ENCODE measurements at regions not wholly inside any gene's neighbourhood (a gene's known extent, or its start where the extent isn't known, plus 50 kb on each side); places are given as distances from the start of the nearest gene placed in this dataset.

DNA sequence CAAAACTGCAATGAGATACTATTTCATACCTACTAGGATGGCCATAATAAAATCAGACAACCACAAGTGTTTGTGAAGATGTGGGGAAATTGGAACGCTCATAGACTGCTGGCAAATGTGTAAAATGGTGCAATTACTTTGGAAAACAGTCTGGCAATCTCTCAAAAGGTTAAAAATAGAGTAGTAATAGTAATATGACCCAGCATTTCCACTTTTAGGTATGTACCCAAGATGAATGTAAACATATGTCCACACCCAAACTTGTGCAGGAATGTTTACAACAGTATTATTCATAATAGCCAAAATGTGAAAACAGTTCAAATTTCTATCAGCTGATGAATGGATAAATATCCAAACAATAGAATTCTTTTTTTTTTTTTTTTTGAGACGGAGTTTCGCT is 731.6 kb upstream of the ANKRD30A start:
- TF ChIP-seq, protein P1, sequence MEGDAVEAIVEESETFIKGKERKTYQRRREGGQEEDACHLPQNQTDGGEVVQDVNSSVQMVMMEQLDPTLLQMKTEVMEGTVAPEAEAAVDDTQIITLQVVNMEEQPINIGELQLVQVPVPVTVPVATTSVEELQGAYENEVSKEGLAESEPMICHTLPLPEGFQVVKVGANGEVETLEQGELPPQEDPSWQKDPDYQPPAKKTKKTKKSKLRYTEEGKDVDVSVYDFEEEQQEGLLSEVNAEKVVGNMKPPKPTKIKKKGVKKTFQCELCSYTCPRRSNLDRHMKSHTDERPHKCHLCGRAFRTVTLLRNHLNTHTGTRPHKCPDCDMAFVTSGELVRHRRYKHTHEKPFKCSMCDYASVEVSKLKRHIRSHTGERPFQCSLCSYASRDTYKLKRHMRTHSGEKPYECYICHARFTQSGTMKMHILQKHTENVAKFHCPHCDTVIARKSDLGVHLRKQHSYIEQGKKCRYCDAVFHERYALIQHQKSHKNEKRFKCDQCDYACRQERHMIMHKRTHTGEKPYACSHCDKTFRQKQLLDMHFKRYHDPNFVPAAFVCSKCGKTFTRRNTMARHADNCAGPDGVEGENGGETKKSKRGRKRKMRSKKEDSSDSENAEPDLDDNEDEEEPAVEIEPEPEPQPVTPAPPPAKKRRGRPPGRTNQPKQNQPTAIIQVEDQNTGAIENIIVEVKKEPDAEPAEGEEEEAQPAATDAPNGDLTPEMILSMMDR (IDR thresholded peaks at IDR 0.05): no peak
- no peak for TF ChIP-seq POLR2A (IDR thresholded peaks at IDR 0.05)
